B cell (primary cell): ENCODE measurements at regions not wholly inside any gene's neighbourhood (a gene's known extent, or its start where the extent isn't known, plus 50 kb on each side); places are given as distances from the start of the nearest gene placed in this dataset.

ENCODE experiments used
- ATAC-seq: fragments of 200-7000 bp; cut with Tn5 transposase; one replicate; pipeline ENCODE4 v1.10.0; 2021; ENCODE audit warnings: low read depth, mild to moderate bottlenecking, moderate number of reproducible peaks, moderate library complexity
- CTCF ChIA-PET: fragments of 350-600 bp; sonication (Branson Sonifier 250); formaldehyde crosslinking; loops from one replicate; lab custom pipeline; 2021; ENCODE audit warnings: antibody characterized with exemption, inconsistent platforms; lab: Charles Lee
- POLR2A ChIA-PET: fragments of 350-600 bp; sonication (Branson Sonifier 250); formaldehyde crosslinking; loops from one replicate; lab custom pipeline; 2021; ENCODE audit warnings: antibody characterized with exemption; lab: Charles Lee
- DNase-seq: peaks from one replicate; pipeline ENCODE4 v3.0.0; 2013
- H2AFZ ChIP-seq: 2 replicates; pipeline ENCODE4 v1.6.1; 2012; ENCODE audit warnings: mild to moderate bottlenecking, low read depth, low read length; ENCODE audit not compliant: insufficient read depth, poor library complexity, severe bottlenecking
- H3K27ac ChIP-seq, 2 donors: 1 replicate in 1 of 2; 2 replicates in 1 of 2; pipeline ENCODE4 v1.5.1; 2012 to 2013; ENCODE audit warnings: low read length in 2 of 2, mild to moderate bottlenecking in 2 of 2, moderate library complexity in 1 of 2
- H3K27me3 ChIP-seq, 4 experiments: fragments of 200-600 bp in 1 of 4; sonication (generic) in 1 of 4; replicated peaks in 1 of 4; 1 replicate in 2 of 4; 2 replicates in 2 of 4; pipeline versions ENCODE4 v1.6.1 to v1.7.0; 2013 to 2016; ENCODE audit warnings: low read length in 3 of 4, mild to moderate bottlenecking in 2 of 4, mixed read lengths in 1 of 4, moderate library complexity in 1 of 4; ENCODE audit not compliant: insufficient read depth in 4 of 4, control insufficient read depth in 3 of 4; ENCODE audit errors: control extremely low read depth in 1 of 4
- H3K36me3 ChIP-seq, 2 experiments: replicated peaks in 1 of 2; 1 replicate in 1 of 2; 2 replicates in 1 of 2; pipeline versions ENCODE4 v1.6.1 to v1.7.1; 2013; ENCODE audit warnings: low read length in 1 of 2; ENCODE audit not compliant: insufficient read depth in 2 of 2, control insufficient read depth in 1 of 2; ENCODE audit errors: control extremely low read depth in 1 of 2, extremely low read depth in 1 of 2
- H3K4me1 ChIP-seq, 2 donors: fragments of 200-600 bp in 1 of 2; sonication (generic) in 1 of 2; 1 replicate in 1 of 2; 2 replicates in 1 of 2; pipeline versions ENCODE4 v1.5.1 to v1.6.1; 2013 to 2017; ENCODE audit warnings: low read length in 2 of 2; ENCODE audit not compliant: control insufficient read depth in 2 of 2, insufficient read depth in 2 of 2
- H3K4me2 ChIP-seq: replicated peaks from 2 replicates; pipeline ENCODE3; 2012; ENCODE audit warnings: mild to moderate bottlenecking, low read depth, low read length; ENCODE audit not compliant: poor library complexity, severe bottlenecking
- H3K4me3 ChIP-seq, 5 experiments: fragments of 200-600 bp in 1 of 5; sonication (generic) in 1 of 5; 1 replicate in 3 of 5; 2 replicates in 2 of 5; pipeline versions ENCODE4 v1.5.1 to v1.7.0; 2011 to 2016; ENCODE audit warnings: low read length in 4 of 5, mild to moderate bottlenecking in 4 of 5, low read depth in 2 of 5, control low read depth in 1 of 5, moderate library complexity in 1 of 5; ENCODE audit not compliant: insufficient read depth in 1 of 5; ENCODE audit errors: control extremely low read depth in 1 of 5, extremely low read depth in 1 of 5
- H3K79me2 ChIP-seq: fragments of 200-600 bp; sonication (generic); one replicate; pipeline ENCODE4 v1.6.0; 2016; ENCODE audit warnings: low read length; ENCODE audit not compliant: control insufficient read depth, insufficient read depth
- H3K9ac ChIP-seq: fragments of 200-600 bp; sonication (generic); 2 replicates; pipeline ENCODE4 v1.6.1; 2017; ENCODE audit warnings: mild to moderate bottlenecking, low read length, moderate library complexity
- H3K9me3 ChIP-seq, 3 donors: one replicate each; pipeline versions ENCODE4 v1.6.1 to v1.7.1; 2013; ENCODE audit warnings: low read length in 2 of 3; ENCODE audit not compliant: control insufficient read depth in 2 of 3, insufficient read depth in 1 of 3; ENCODE audit errors: control extremely low read depth in 1 of 3
- H4K20me1 ChIP-seq: 2 replicates; pipeline ENCODE4 v1.6.0; 2012; ENCODE audit warnings: mild to moderate bottlenecking, low read length; ENCODE audit not compliant: insufficient read depth, control insufficient read depth, poor library complexity, severe bottlenecking
- H3K27ac Mint-ChIP-seq: one replicate; pipeline ENCODE4 v1.8.0; 2021; ENCODE audit warnings: mixed read lengths
- H3K27me3 Mint-ChIP-seq: one replicate; pipeline ENCODE4 v1.8.0; 2021; ENCODE audit warnings: mixed read lengths
- H3K4me1 Mint-ChIP-seq: one replicate; pipeline ENCODE4 v1.8.0; 2021; ENCODE audit warnings: mixed read lengths
- H3K4me3 Mint-ChIP-seq: one replicate; pipeline ENCODE4 v1.8.0; 2021; ENCODE audit warnings: mixed read lengths
- H3K9me3 Mint-ChIP-seq: one replicate; pipeline ENCODE4 v1.8.0; 2022; ENCODE audit warnings: mixed read lengths; ENCODE audit not compliant: insufficient read depth
- EZH2 ChIP-seq: IDR thresholded peaks from 2 replicates; pipeline ENCODE4 v1.6.1; 2012; ENCODE audit warnings: borderline replicate concordance, low read depth, mild to moderate bottlenecking, moderate library complexity, low read length; ENCODE audit not compliant: insufficient read depth, poor library complexity, severe bottlenecking
- WGBS: methylation state at CpG from one replicate; pipeline ENCODE4 v1.1.5; 2013; ENCODE audit warnings: missing lambda C conversion rate; ENCODE audit not compliant: insufficient coverage; 5-methylcytosine and 5-hydroxymethylcytosine counted together
- intact Hi-C: fragments of 100-400 bp; cut with micrococcal nuclease; formaldehyde crosslinking; loops from one replicate; pipeline ENCODE4 v1.10.0; 2022
- TF ChIP-seq, protein P1 (sequence below): fragments of 200-600 bp; IDR thresholded peaks from one replicate; pipeline ENCODE4 v1.8.0; 2022; ENCODE audit warnings: antibody characterized with exemption, mild to moderate bottlenecking

DNA sequence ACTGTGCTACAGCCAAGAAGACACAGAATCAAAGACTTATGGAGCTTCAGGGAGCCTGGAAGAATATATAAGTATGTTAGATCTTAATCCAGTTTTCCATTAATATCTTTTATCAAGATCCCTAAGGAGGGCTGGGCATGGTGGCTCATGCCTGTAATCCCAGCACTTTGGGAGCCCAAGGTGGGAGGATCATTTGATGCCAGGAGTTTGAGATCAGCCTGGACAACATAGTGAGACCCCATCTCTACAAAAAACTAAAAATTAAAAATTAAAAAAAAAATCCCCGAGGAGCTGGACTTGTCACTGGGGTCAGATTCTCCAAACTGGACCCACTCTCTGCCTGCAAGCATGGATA is 113.9 kb upstream of the CDC42BPA start:
- ChIA-PET CTCF (no interaction called here), POLR2A (no interaction called here)
- no peak for ATAC-seq
- Histone ChIP-seq H3K4me1 (no peaks in the 10 kb centered on the region), H2AFZ (peak overlapping the region; percentile 28), H3K9ac (no peak overlapping the region), H3K79me2 (no peaks in the 10 kb centered on the region), H3K4me2 (no peak overlapping the region), H3K9me3 (no peaks in the 10 kb centered on the region), H3K4me3 (no peak overlapping the region), H3K27me3 (peaks cover 0 to 4% (median 0%) of the 10 kb centered on the region in 4 experiments), H4K20me1 (no peaks in the 10 kb centered on the region), H3K27ac (no peak overlapping the region), H3K36me3 (no peaks in the 10 kb centered on the region)
- TF ChIP-seq, protein P1, sequence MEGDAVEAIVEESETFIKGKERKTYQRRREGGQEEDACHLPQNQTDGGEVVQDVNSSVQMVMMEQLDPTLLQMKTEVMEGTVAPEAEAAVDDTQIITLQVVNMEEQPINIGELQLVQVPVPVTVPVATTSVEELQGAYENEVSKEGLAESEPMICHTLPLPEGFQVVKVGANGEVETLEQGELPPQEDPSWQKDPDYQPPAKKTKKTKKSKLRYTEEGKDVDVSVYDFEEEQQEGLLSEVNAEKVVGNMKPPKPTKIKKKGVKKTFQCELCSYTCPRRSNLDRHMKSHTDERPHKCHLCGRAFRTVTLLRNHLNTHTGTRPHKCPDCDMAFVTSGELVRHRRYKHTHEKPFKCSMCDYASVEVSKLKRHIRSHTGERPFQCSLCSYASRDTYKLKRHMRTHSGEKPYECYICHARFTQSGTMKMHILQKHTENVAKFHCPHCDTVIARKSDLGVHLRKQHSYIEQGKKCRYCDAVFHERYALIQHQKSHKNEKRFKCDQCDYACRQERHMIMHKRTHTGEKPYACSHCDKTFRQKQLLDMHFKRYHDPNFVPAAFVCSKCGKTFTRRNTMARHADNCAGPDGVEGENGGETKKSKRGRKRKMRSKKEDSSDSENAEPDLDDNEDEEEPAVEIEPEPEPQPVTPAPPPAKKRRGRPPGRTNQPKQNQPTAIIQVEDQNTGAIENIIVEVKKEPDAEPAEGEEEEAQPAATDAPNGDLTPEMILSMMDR, result no peak
- no peak for TF ChIP-seq EZH2
- Mint-ChIP-seq H3K27me3 (peaks cover 16% of the 10 kb centered on the region), H3K4me3 (no peak overlapping the region), H3K4me1 (no peaks in the 10 kb centered on the region), H3K27ac (no peak overlapping the region), H3K9me3 (no peaks in the 10 kb centered on the region)
- intact Hi-C loops, result no loop called here
- no CpG with 5 or more reads among the region's 1 CpG for WGBS
- no peak for DNase-seq

DNA sequence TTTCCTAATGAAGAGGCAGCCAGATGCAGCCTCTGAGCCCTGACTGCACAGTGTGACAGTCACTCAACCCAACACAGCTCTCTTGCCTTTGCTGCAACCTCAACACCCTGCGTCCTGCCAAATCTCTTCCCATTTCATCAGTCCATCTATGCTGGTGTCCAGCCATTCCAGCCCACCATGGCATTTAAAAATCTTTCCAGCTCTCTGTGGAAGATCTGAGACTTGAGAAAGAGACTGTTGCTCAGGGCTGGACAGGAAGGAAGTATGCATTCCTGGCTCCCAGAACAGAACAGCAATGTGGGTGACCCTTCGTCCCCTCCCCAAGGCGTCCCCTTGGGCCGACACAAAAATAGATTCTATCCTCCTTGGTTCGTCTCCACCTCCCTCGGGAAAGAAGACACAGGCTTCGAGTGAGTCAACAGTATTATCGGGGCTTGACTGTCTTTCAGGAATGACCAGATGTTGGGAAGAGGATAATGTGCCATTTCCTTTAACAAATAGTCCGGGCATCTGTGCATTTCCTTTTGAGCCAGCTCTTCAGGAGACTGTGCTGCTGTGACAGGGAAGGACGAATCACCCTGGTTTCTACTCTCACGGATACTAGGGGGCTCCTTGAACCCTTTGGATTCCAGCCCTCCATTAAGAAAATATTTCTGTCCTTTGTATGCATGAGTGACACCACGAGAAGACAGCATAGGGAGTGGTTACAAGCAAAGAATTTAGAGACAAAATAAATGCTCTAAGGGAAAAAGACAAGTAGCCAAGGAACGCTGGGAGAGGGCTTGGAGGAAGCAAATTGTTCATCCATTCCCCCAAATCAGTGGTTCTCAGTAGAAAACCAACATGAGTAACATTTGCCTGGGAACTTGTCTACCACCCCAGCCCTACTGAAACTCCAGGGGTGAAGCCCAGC is 111.4 kb upstream of the CDC42BPA start:
- POLR2A ChIA-PET, result no interaction called here

More for the DNA sequence above, 111.4 kb upstream of the CDC42BPA start:
- H3K27me3 Mint-ChIP-seq, result peaks cover 11% of the 10 kb centered on the region
- H2AFZ ChIP-seq, result no peak overlapping the region
- DNase-seq (no peak), ATAC-seq (no peak)
- H3K4me1 Mint-ChIP-seq, result no peaks in the 10 kb centered on the region
- intact Hi-C loops, result no loop called here
- no peak overlapping the region for H3K27ac Mint-ChIP-seq
- TF ChIP-seq, protein P1, result no peak
- TF ChIP-seq EZH2, result no peak
- no peaks in the 10 kb centered on the region for H3K27me3 ChIP-seq
- H3K9me3 ChIP-seq, result no peaks in the 10 kb centered on the region
- H3K27ac ChIP-seq, result no peak overlapping the region
- CTCF ChIA-PET, result no interaction called here
- H3K79me2 ChIP-seq, result no peaks in the 10 kb centered on the region
- H3K4me3 Mint-ChIP-seq, result no peak overlapping the region
- no peaks in the 10 kb centered on the region for H3K36me3 ChIP-seq
- H3K4me1 ChIP-seq, result no peaks in the 10 kb centered on the region
- WGBS, result 86% methylated on average over 9 of the region's 13 CpGs
- H3K4me3 ChIP-seq, result no peak overlapping the region
- no peak overlapping the region for H3K4me2 ChIP-seq
- H3K9ac ChIP-seq, result no peak overlapping the region
- H4K20me1 ChIP-seq, result no peaks in the 10 kb centered on the region
- H3K9me3 Mint-ChIP-seq, result no peaks in the 10 kb centered on the region
